DND-41 (cell line): ENCODE measurements at regions not wholly inside any gene's neighbourhood (a gene's known extent, or its start where the extent isn't known, plus 50 kb on each side); places are given as distances from the start of the nearest gene placed in this dataset.

Source experiments
- ATAC-seq: fragments of 200-7000 bp; cut with Tn5 transposase; 3 replicates; pipeline ENCODE4 v1.9.1; 2021; ENCODE audit warnings: low read depth; ENCODE audit not compliant: insufficient read depth
- DNase-seq: peaks from one replicate; pipeline ENCODE4 v3.0.0-alpha.2; 2020
- H2AFZ ChIP-seq: 2 replicates; pipeline ENCODE4 v1.6.0; 2012; ENCODE audit warnings: low read depth, low read length
- H3K27ac ChIP-seq: 2 replicates; pipeline ENCODE4 v1.5.1; 2012; ENCODE audit warnings: low read length, inconsistent platforms
- H3K27me3 ChIP-seq: fragments of 200-600 bp; sonication (generic); 2 replicates; pipeline ENCODE4 v1.6.0; 2012; ENCODE audit warnings: low read length, mild to moderate bottlenecking, inconsistent platforms; ENCODE audit not compliant: insufficient read depth, poor library complexity
- H3K36me3 ChIP-seq: 2 replicates; pipeline ENCODE4 v1.5.1; 2012; ENCODE audit warnings: low read length, inconsistent platforms; ENCODE audit not compliant: insufficient read depth
- H3K4me1 ChIP-seq: 2 replicates; pipeline ENCODE4 v1.5.1; 2012; ENCODE audit warnings: mild to moderate bottlenecking, low read length; ENCODE audit not compliant: insufficient read depth
- H3K4me2 ChIP-seq: 2 replicates; pipeline ENCODE4 v1.6.0; 2012; ENCODE audit warnings: mild to moderate bottlenecking, moderate library complexity, low read length, inconsistent platforms; ENCODE audit not compliant: insufficient read depth
- H3K4me3 ChIP-seq, 2 experiments: fragments of 200-600 bp in 1 of 2; shearing (Covaris generic) in 1 of 2; 2 replicates each; pipeline ENCODE4 v1.5.1; 2012 to 2016; ENCODE audit warnings: inconsistent platforms in 2 of 2, low read length in 2 of 2, mild to moderate bottlenecking in 2 of 2, low read depth in 1 of 2, moderate library complexity in 1 of 2
- H3K79me2 ChIP-seq: 2 replicates; pipeline ENCODE4 v1.6.0; 2012; ENCODE audit warnings: low read length, inconsistent platforms; ENCODE audit not compliant: insufficient read depth
- H3K9ac ChIP-seq: 2 replicates; pipeline ENCODE4 v1.6.0; 2012; ENCODE audit warnings: low read depth, mild to moderate bottlenecking, inconsistent platforms, low read length, moderate library complexity
- H3K9me3 ChIP-seq: 2 replicates; pipeline ENCODE4 v1.5.1; 2012; ENCODE audit warnings: low read length, moderate library complexity, mild to moderate bottlenecking, inconsistent platforms; ENCODE audit not compliant: insufficient read depth, severe bottlenecking
- H4K20me1 ChIP-seq: 2 replicates; pipeline ENCODE4 v1.6.0; 2012; ENCODE audit warnings: low read length; ENCODE audit not compliant: insufficient read depth
- EZH2 ChIP-seq: IDR thresholded peaks from 3 replicates; pipeline ENCODE4 v1.6.1; 2012; ENCODE audit warnings: borderline replicate concordance, low read depth, mild to moderate bottlenecking, moderate library complexity, low read length, inconsistent platforms; ENCODE audit not compliant: severe bottlenecking
- TF ChIP-seq, protein P1 (sequence below): IDR thresholded peaks from 2 replicates; pipeline ENCODE4 v1.5.1; 2012; ENCODE audit warnings: borderline replicate concordance, low read length, moderate library complexity, mild to moderate bottlenecking; ENCODE audit not compliant: poor library complexity, severe bottlenecking; ENCODE audit errors: extremely low read depth

DNA sequence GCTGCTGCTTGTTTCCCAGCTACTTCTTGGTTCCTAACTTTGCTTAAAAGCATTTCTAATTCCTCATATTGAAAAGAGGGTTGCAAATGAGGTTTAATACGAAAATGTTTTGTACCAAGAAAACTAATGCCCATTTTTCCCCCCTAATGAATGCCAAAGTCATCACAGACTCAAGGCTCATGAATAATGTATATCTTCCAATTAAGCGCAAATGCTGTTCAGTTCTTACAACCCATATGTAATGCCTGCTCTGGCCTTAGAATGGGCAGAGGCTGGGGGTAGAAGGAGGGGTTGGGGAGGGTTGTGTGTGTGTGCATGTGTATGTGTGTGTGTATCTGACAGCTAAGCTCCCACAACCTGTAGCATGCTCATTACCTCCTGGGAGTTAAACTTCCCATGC, 901.7 kb downstream of the KCNMA1 start:
- no peak overlapping the region for H3K4me3 ChIP-seq
- no peaks in the 10 kb centered on the region for H3K36me3 ChIP-seq
- H3K27ac ChIP-seq = no peak overlapping the region
- DNase-seq = no peak
- H3K4me1 ChIP-seq = no peaks in the 10 kb centered on the region
- no peak overlapping the region for H3K9ac ChIP-seq
- H3K9me3 ChIP-seq = no peaks in the 10 kb centered on the region
- H3K4me2 ChIP-seq = no peak overlapping the region
- H2AFZ ChIP-seq = no peak overlapping the region
- H3K27me3 ChIP-seq = no peaks in the 10 kb centered on the region
- no peaks in the 10 kb centered on the region for H4K20me1 ChIP-seq
- TF ChIP-seq, protein P1, sequence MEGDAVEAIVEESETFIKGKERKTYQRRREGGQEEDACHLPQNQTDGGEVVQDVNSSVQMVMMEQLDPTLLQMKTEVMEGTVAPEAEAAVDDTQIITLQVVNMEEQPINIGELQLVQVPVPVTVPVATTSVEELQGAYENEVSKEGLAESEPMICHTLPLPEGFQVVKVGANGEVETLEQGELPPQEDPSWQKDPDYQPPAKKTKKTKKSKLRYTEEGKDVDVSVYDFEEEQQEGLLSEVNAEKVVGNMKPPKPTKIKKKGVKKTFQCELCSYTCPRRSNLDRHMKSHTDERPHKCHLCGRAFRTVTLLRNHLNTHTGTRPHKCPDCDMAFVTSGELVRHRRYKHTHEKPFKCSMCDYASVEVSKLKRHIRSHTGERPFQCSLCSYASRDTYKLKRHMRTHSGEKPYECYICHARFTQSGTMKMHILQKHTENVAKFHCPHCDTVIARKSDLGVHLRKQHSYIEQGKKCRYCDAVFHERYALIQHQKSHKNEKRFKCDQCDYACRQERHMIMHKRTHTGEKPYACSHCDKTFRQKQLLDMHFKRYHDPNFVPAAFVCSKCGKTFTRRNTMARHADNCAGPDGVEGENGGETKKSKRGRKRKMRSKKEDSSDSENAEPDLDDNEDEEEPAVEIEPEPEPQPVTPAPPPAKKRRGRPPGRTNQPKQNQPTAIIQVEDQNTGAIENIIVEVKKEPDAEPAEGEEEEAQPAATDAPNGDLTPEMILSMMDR = no peak
- no peak for TF ChIP-seq EZH2
- no peaks in the 10 kb centered on the region for H3K79me2 ChIP-seq
- ATAC-seq = no peak

DNA sequence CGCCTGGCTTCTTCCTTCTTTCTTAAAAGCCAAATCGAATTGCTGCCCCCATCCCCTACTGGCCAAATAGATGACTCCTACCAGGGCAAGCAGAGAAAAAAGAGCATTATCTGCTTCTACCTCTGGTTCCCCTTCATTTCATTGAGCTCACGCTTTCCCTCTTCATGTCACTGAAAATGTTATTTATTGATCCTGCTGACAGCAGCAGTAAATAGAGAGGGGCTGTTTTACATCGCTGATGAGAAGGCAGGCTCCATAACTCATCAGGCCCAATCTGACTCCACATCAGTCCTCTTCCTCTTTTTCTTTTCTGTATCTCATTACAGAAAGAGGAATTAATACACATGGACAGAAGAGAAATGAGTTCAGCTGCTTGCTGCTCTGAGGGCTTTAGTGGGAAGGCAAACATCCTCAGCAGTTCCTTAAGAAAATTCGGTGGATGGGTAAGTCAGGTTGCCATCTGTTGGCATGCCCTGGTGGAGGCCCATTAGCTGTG, 904.1 kb downstream of the KCNMA1 start:
- Histone ChIP-seq H3K4me3 (no peak overlapping the region), H3K27me3 (no peaks in the 10 kb centered on the region), H3K9me3 (no peaks in the 10 kb centered on the region), H2AFZ (no peak overlapping the region), H3K79me2 (no peaks in the 10 kb centered on the region), H3K36me3 (no peaks in the 10 kb centered on the region), H3K4me2 (no peak overlapping the region), H3K9ac (no peak overlapping the region), H4K20me1 (no peaks in the 10 kb centered on the region), H3K4me1 (no peaks in the 10 kb centered on the region), H3K27ac (no peak overlapping the region)
- no peak for TF ChIP-seq EZH2
- TF ChIP-seq, protein P1 = no peak
- DNase-seq (no peak), ATAC-seq (no peak)

DNA sequence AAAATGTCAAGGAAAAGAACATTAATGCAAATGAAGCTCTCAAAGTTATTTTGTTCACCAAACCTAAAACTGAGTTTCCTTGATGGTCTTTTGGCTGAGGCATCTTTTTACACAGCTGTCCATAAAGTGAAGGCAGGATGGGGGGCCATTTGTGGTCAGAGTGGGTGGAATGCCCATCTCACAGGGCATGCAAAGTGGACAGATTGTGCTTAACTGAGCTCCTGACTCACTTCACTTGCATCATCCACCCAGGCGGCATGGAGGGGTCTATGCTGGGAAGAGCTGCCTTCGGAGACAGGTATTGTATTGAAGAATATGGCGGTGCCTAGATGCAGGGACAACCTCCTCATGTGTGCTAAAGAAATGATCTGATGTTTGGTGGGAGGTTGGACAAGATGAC, 905.3 kb downstream of the KCNMA1 start:
- Histone ChIP-seq H3K27me3 (no peaks in the 10 kb centered on the region), H3K4me2 (no peak overlapping the region)

More for the DNA sequence above, 905.3 kb downstream of the KCNMA1 start:
- no peaks in the 10 kb centered on the region for H3K4me1 ChIP-seq
- TF ChIP-seq, protein P1 = no peak
- no peak for TF ChIP-seq EZH2
- H3K4me3 ChIP-seq = no peak overlapping the region
- H3K9me3 ChIP-seq = no peaks in the 10 kb centered on the region
- H3K36me3 ChIP-seq = no peaks in the 10 kb centered on the region
- ATAC-seq (no peak), DNase-seq (no peak)
- H3K27ac ChIP-seq = no peak overlapping the region
- H3K9ac ChIP-seq = no peak overlapping the region
- no peaks in the 10 kb centered on the region for H3K79me2 ChIP-seq
- no peaks in the 10 kb centered on the region for H4K20me1 ChIP-seq
- no peak overlapping the region for H2AFZ ChIP-seq
